Hepatocyte (in vitro differentiated cells): ENCODE measurements at regions not wholly inside any gene's neighbourhood (a gene's known extent, or its start where the extent isn't known, plus 50 kb on each side); places are given as distances from the start of the nearest gene placed in this dataset.
A peak's percentile ranks its signal among the peaks of the same experiment; 100 is the strongest.

ENCODE experiments used
- DNase-seq: peaks from one replicate; pipeline ENCODE4 v3.0.0-alpha.2; 2016; ENCODE audit warnings: low spot score
- H2AFZ ChIP-seq: fragments of 200-600 bp; sonication (generic); 2 replicates; pipeline ENCODE4 v1.6.0; 2016; ENCODE audit warnings: antibody characterized with exemption, mild to moderate bottlenecking
- H3K27ac ChIP-seq: fragments of 200-600 bp; sonication (generic); 2 replicates; pipeline ENCODE4 v1.5.1; 2016; ENCODE audit warnings: mild to moderate bottlenecking
- H3K27me3 ChIP-seq: fragments of 200-600 bp; sonication (generic); 2 replicates; pipeline ENCODE4 v1.6.1; 2016
- H3K36me3 ChIP-seq: fragments of 200-600 bp; sonication (generic); replicated peaks from 2 replicates; pipeline ENCODE4 v1.5.1; 2016; ENCODE audit warnings: low read depth; ENCODE audit not compliant: insufficient read depth
- H3K4me1 ChIP-seq: fragments of 200-600 bp; sonication (generic); 2 replicates; pipeline ENCODE4 v1.5.1; 2016; ENCODE audit warnings: mild to moderate bottlenecking, moderate library complexity; ENCODE audit not compliant: insufficient read depth
- H3K4me2 ChIP-seq: fragments of 200-600 bp; sonication (generic); 2 replicates; pipeline ENCODE4 v1.6.0; 2016
- H3K4me3 ChIP-seq: fragments of 200-600 bp; sonication (generic); 2 replicates; pipeline ENCODE4 v1.5.1; 2016; ENCODE audit warnings: mild to moderate bottlenecking
- H3K79me2 ChIP-seq: fragments of 200-600 bp; sonication (generic); 2 replicates; pipeline ENCODE4 v1.6.0; 2017; ENCODE audit warnings: mild to moderate bottlenecking
- H3K9me2 ChIP-seq: fragments of 200-600 bp; sonication (generic); replicated peaks from 2 replicates; pipeline ENCODE4 v1.6.0; 2017; ENCODE audit warnings: mild to moderate bottlenecking; ENCODE audit not compliant: insufficient read depth
- H3K9me3 ChIP-seq: fragments of 200-600 bp; sonication (generic); 2 replicates; pipeline ENCODE4 v1.5.1; 2016; ENCODE audit warnings: low read depth, mild to moderate bottlenecking
- H4K20me1 ChIP-seq: fragments of 200-600 bp; sonication (generic); 2 replicates; pipeline ENCODE4 v1.6.0; 2016; ENCODE audit warnings: mild to moderate bottlenecking; ENCODE audit not compliant: insufficient read depth, poor library complexity, severe bottlenecking
- CTCF ChIP-seq: fragments of 200-600 bp; sonication (generic); IDR thresholded peaks from 2 replicates; pipeline ENCODE4 v1.5.1; 2016; ENCODE audit warnings: antibody characterized with exemption, mild to moderate bottlenecking; ENCODE audit not compliant: poor library complexity
- EZH2 ChIP-seq: fragments of 200-600 bp; sonication (generic); IDR thresholded peaks from 2 replicates; pipeline ENCODE4 v1.6.1; 2016; ENCODE audit warnings: antibody characterized with exemption, mild to moderate bottlenecking, borderline replicate concordance
- EZH2phosphoT487 ChIP-seq: fragments of 200-600 bp; sonication (generic); IDR thresholded peaks from one replicate; pipeline ENCODE4 v1.6.1; 2018; ENCODE audit warnings: antibody characterized with exemption, mild to moderate bottlenecking, low read depth, moderate library complexity; ENCODE audit not compliant: unreplicated experiment, severe bottlenecking
- WGBS: methylation state at CpG from one replicate; pipeline ENCODE4 v1.1.6; 2016; ENCODE audit warnings: low lambda C conversion rate; ENCODE audit errors: missing lambda C conversion rate; 5-methylcytosine and 5-hydroxymethylcytosine counted together

DNA sequence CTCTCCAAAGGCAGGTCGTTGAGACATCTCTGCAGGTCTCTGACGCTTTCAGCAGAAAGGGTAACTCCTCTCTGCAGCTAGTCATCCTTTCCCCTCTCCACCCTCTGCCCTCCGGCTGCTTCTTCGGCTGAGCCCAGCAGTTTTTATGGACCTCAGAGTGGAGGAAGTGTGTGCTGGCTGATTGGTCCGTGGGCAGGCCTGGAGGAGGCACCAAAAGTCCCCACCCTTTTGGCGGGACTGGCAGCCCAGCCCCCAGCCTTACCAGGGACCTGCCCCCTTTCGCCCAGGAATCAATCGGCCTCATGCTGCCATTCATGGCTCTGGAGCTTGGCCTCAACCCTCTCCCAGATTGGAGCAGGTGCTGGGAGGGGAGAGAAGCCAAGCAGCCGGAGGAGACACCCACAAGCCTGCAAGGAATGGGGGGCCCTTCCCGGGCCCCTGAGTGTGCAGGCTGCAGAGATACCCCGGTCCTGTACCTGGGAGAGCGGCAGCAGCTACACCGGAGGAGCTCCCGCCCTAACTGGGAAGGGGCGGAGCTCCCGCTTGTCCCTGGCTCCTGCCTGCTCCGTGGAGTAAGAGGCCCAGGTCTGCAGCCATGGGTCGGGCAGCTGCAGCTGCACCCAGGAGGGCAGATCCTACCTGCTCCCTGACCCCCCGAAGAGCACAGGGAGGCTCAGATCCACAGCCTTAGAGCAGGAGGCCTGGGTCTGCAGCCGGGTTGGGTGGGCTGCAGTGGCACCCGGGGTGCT lies 170.3 kb upstream of the SOX4 start:
- TF ChIP-seq EZH2 (no peak), CTCF (no peak), EZH2phosphoT487 (no peak)
- no peaks in the 10 kb centered on the region for H3K9me3 ChIP-seq
- no peaks in the 10 kb centered on the region for H4K20me1 ChIP-seq
- H3K27me3 ChIP-seq = no peaks in the 10 kb centered on the region
- DNase-seq = peak; percentile 54
- H3K4me1 ChIP-seq = no peaks in the 10 kb centered on the region
- H3K27ac ChIP-seq = no peak overlapping the region
- H3K36me3 ChIP-seq = no peaks in the 10 kb centered on the region
- H2AFZ ChIP-seq = no peak overlapping the region
- peak overlapping the region; percentile 72 for H3K4me2 ChIP-seq
- no peak overlapping the region for H3K4me3 ChIP-seq
- H3K79me2 ChIP-seq = no peaks in the 10 kb centered on the region
- 50% methylated on average over 17 of the region's 21 CpGs for WGBS
- no peaks in the 10 kb centered on the region for H3K9me2 ChIP-seq

DNA sequence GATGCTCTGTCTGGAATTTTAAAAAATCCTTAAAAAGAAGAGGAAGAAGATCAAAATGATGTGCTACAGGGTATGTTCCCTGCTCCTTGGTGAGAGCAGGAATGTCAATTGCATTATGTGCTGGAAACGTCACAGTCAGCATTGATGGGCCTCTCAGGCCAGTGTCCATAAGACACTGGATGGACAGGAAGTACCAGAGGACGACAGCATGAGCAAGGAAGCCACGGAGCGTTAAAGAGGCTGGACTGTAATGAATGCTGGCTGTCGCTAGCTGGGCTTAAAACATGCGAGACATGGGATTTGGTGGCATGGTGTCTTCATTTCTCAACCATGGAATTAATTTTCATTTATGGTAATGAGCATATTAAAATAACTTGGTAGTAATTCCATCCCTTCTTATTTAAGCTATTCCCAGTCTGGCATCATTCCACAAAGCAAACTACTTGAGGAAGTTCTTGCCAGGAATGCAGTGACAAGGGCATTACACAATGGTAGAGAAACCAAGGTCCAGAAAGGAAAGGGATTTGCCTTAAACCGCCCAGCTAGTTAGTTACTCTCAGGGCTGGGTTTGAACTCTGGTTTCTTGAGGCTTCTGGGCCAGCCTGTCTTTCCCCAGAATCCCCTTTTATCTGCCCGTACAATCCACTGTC lies 166.6 kb upstream of the SOX4 start:
- Histone ChIP-seq H4K20me1 (no peaks in the 10 kb centered on the region), H3K36me3 (no peaks in the 10 kb centered on the region), H3K79me2 (no peaks in the 10 kb centered on the region), H3K27me3 (no peaks in the 10 kb centered on the region), H3K27ac (no peak overlapping the region), H2AFZ (no peak overlapping the region), H3K4me2 (no peak overlapping the region), H3K9me3 (no peaks in the 10 kb centered on the region), H3K4me1 (no peaks in the 10 kb centered on the region), H3K9me2 (no peaks in the 10 kb centered on the region), H3K4me3 (no peak overlapping the region)
- 87% methylated on average over 8 of the region's 8 CpGs for WGBS
- no peak for DNase-seq
- TF ChIP-seq CTCF (no peak), EZH2phosphoT487 (no peak), EZH2 (no peak)

DNA sequence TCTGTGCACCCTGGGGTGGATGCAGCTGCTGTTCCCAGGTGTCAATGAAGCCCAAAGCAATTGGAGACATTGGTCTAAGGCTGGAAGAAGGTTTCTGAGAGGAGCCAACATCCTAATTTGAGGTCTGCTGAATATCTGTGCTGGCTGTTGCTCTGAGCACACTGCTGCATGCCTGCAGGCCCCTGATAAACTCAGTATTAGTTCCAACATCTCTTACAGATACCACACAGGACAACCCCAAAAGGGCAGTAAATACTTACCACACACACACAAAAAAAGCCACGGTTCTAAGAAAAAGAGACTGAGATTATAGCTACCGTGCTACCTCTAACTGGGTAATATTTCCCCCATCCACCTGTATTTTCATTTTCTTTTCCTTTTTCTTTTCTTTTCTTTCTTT lies 164.3 kb upstream of the SOX4 start:
- Histone ChIP-seq H3K79me2 (no peaks in the 10 kb centered on the region), H2AFZ (no peak overlapping the region), H3K9me3 (no peaks in the 10 kb centered on the region), H3K9me2 (no peaks in the 10 kb centered on the region), H3K36me3 (no peaks in the 10 kb centered on the region), H3K4me1 (no peaks in the 10 kb centered on the region), H3K4me2 (no peak overlapping the region), H3K4me3 (no peak overlapping the region), H3K27me3 (no peaks in the 10 kb centered on the region), H3K27ac (no peak overlapping the region), H4K20me1 (no peaks in the 10 kb centered on the region)
- TF ChIP-seq EZH2phosphoT487 = no peak
- TF ChIP-seq EZH2 = no peak
- no peak for TF ChIP-seq CTCF
- DNase-seq = no peak
- 58% methylated on average over 2 of the region's 2 CpGs for WGBS
